Kidney (tissue), 13 donors: ENCODE measurements at regions not wholly inside any gene's neighbourhood (a gene's known extent, or its start where the extent isn't known, plus 50 kb on each side); places are given as distances from the start of the nearest gene placed in this dataset.

ENCODE experiments used
- DNase-seq, 5 donors: peaks; one replicate each; pipeline ENCODE4 v3.0.0-alpha.2; 2013 to 2020
- FAIRE-seq: peaks from 2 replicates; lab custom pipeline; 2012; peaks lifted over from hg19 to GRCh38; lab: Jason Lieb, UNC
- H3K27ac ChIP-seq, 2 donors: one replicate each; pipeline ENCODE4 v1.7.0; 2013; ENCODE audit warnings: low read depth in 2 of 2, low read length in 2 of 2, inconsistent platforms in 1 of 2
- H3K27me3 ChIP-seq: one replicate; pipeline ENCODE4 v1.7.1; 2013; ENCODE audit warnings: low read length, inconsistent platforms; ENCODE audit not compliant: control insufficient read depth, insufficient read depth
- H3K36me3 ChIP-seq, 3 donors: one replicate each; pipeline versions ENCODE4 v1.7.0 to v1.7.1; 2013; ENCODE audit warnings: low read length in 3 of 3, control low read depth in 1 of 3, inconsistent platforms in 1 of 3; ENCODE audit not compliant: insufficient read depth in 3 of 3, control insufficient read depth in 2 of 3
- H3K4me1 ChIP-seq, 3 donors: one replicate each; pipeline versions ENCODE4 v1.7.0 to v1.7.1; 2013; ENCODE audit warnings: low read length in 3 of 3, inconsistent platforms in 1 of 3, low read depth in 1 of 3; ENCODE audit not compliant: control insufficient read depth in 2 of 3, insufficient read depth in 2 of 3
- H3K4me3 ChIP-seq, 3 donors: one replicate each; pipeline versions ENCODE4 v1.7.0 to v1.8.1; 2013; ENCODE audit warnings: low read length in 3 of 3, control low read depth in 1 of 3, inconsistent platforms in 1 of 3
- H3K9ac ChIP-seq, 3 donors: one replicate each; pipeline versions ENCODE4 v1.7.0 to v1.7.1; 2013; ENCODE audit warnings: low read length in 3 of 3, control low read depth in 1 of 3, inconsistent platforms in 1 of 3
- H3K9me3 ChIP-seq, 3 donors: one replicate each; pipeline versions ENCODE4 v1.7.0 to v1.7.1; 2013; ENCODE audit warnings: low read length in 3 of 3, control low read depth in 1 of 3, inconsistent platforms in 1 of 3; ENCODE audit not compliant: control insufficient read depth in 2 of 3, insufficient read depth in 1 of 3
- CTCF ChIP-seq: IDR thresholded peaks from 3 replicates; pipeline ENCODE4 v1.5.1; 2012; ENCODE audit warnings: mild to moderate bottlenecking, moderate library complexity, borderline replicate concordance; ENCODE audit not compliant: insufficient read depth; ENCODE audit errors: extremely low read depth
- intact Hi-C: fragments of 100-400 bp; cut with DNase I; formaldehyde crosslinking; loops from one replicate; pipeline ENCODE4 v1.11.1; 2022
- donor health status: control.
- donor health status: control.
- donor health status: control.
- donor health status: control.
- donor health status: control.
- donor health status: DM: yes; HTN: yes; CAD: no.
- donor health status: Normal renal cell carcinoma (clear cell type).

GRCh38 chr15:95829062-95829461, 501.4 kb upstream of the NR2F2 start:
- DNase-seq (no peak), FAIRE-seq (no peak)
- no peaks in the 10 kb centered on the region for H3K27me3 ChIP-seq
- H3K4me1 ChIP-seq: peaks cover 0 to 7% (median 0%) of the 10 kb centered on the region in 3 donors
- no peaks in the 10 kb centered on the region for H3K36me3 ChIP-seq
- intact Hi-C loops: no loop called here
- H3K9me3 ChIP-seq: no peaks in the 10 kb centered on the region
- no peak overlapping the region for H3K9ac ChIP-seq
- H3K27ac ChIP-seq: no peak overlapping the region
- no peak overlapping the region for H3K4me3 ChIP-seq
- no peak for TF ChIP-seq CTCF

- Histone ChIP-seq H3K9me3 (no peaks in the 10 kb centered on the region), H3K36me3 (no peaks in the 10 kb centered on the region), H3K27ac (no peak overlapping the region), H3K27me3 (no peaks in the 10 kb centered on the region), H3K4me3 (no peak overlapping the region), H3K9ac (no peak overlapping the region), H3K4me1 (peaks cover 0 to 7% (median 0%) of the 10 kb centered on the region in 3 donors)
- DNase-seq: no peak
- TF ChIP-seq CTCF: no peak
- FAIRE-seq: no peak
- intact Hi-C loops: no loop called here
These were observed 500.2 kb upstream of the NR2F2 start for GRCh38 chr15:95830281-95830680.

GRCh38 chr15:95832668-95833067, 497.8 kb upstream of the NR2F2 start:
- H3K4me3 ChIP-seq: no peak overlapping the region
- H3K9ac ChIP-seq: no peak overlapping the region
- H3K4me1 ChIP-seq: no peaks in the 10 kb centered on the region
- no peak overlapping the region for H3K27ac ChIP-seq
- H3K36me3 ChIP-seq: no peaks in the 10 kb centered on the region
- FAIRE-seq: no peak
- intact Hi-C loops: no loop called here
- peak in 1 of 5 donors; percentile 46 for DNase-seq
- no peaks in the 10 kb centered on the region for H3K9me3 ChIP-seq
- TF ChIP-seq CTCF: no peak
- H3K27me3 ChIP-seq: no peaks in the 10 kb centered on the region
